GM12865 (cell line): ENCODE measurements at regions not wholly inside any gene's neighbourhood (a gene's known extent, or its start where the extent isn't known, plus 50 kb on each side); places are given as distances from the start of the nearest gene placed in this dataset.

Experiments used
- DNase-seq: peaks from one replicate; pipeline ENCODE4 v3.0.0; 2010; ENCODE audit warnings: low read depth
- H3K4me3 ChIP-seq: 2 replicates; pipeline ENCODE4 v1.5.1; 2011; ENCODE audit warnings: mild to moderate bottlenecking, low read depth, low read length, control low read depth
- CTCF ChIP-seq: IDR thresholded peaks from 2 replicates; pipeline ENCODE4 v1.5.1; 2011; ENCODE audit warnings: low read length, control low read depth, low read depth, inconsistent platforms; ENCODE audit not compliant: insufficient read depth; ENCODE audit errors: missing control alignments

DNA sequence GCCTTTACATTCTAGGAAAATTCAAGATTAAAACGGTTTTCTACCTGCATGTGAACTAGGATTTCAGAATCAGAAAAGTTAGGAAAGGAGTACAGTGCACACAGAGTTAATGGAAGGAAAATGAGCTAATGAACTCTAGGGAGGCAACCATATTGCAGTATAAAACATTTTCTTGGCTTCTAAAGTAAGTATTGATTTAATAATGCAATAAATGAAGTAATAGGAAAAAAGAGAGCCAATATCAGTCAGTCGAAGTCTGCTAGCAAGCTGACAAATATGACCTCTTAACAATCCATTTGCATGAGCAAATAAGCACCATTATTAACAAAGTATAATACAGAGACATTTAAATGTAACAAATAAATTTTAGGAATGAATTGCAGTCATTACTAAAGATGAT lies 80.2 kb upstream of the COL3A1 start:
- DNase-seq, result no peak
- H3K4me3 ChIP-seq, result no peak overlapping the region
- no peak for TF ChIP-seq CTCF

- no peak overlapping the region for H3K4me3 ChIP-seq
- no peak for TF ChIP-seq CTCF
- no peak for DNase-seq
These were observed 79.2 kb upstream of the COL3A1 start for GRCh38 chr2:188894979-188895378.

DNA sequence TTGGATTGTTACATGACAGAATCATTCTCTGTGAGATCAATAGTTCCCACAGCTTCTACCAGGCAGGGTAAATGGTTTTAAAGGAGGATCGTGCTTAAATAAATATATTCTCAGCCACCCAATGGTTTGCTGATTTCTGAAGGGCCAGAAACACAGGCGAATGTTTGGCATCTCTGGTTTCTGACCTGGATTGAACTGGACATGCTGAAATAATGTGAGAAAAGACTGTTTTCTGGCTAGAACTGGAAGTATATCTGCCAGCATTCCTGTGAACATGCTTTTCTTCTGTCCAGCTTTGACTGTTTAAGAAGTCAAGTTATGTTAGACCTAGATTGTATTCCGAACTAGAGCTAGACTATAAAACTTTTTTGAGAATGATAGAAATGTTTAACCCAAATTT lies 77.1 kb upstream of the COL3A1 start:
- TF ChIP-seq CTCF, result no peak
- no peak overlapping the region for H3K4me3 ChIP-seq
- DNase-seq, result no peak

- no peak for TF ChIP-seq CTCF
- DNase-seq, result no peak
These were observed 75.9 kb upstream of the COL3A1 start for GRCh38 chr2:188898261-188898660.

GRCh38 chr2:188902901-188903491 lies 71.2 kb upstream of the COL3A1 start:
- no peak overlapping the region for H3K4me3 ChIP-seq
- TF ChIP-seq CTCF, result no peak
- no peak for DNase-seq

More at GRCh38 chr2:188898261-188898660, 75.9 kb upstream of the COL3A1 start:
- no peak overlapping the region for H3K4me3 ChIP-seq

DNA sequence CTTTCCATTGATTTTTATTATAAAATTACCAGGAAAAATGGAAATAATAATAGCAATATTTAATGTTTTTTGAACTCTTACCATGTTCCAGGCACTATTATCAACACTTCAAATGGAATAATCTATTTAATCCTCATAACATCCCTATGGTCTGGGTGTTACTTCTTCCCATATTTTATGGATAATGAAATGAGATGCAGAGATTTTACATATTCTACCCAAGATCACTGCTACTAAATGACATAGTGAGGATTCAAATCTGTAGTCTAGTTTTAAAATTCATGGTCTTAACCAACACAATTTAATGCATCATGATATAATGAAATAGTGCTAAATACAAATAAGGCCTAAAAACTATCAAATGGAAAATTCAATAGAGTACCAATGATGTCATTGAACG lies 70.4 kb upstream of the COL3A1 start:
- no peak overlapping the region for H3K4me3 ChIP-seq
- no peak for DNase-seq
- TF ChIP-seq CTCF, result no peak

GRCh38 chr2:188909036-188909435 lies 65.1 kb upstream of the COL3A1 start:
- no peak for DNase-seq
- no peak overlapping the region for H3K4me3 ChIP-seq
- TF ChIP-seq CTCF, result no peak
